Fibroblast of lung (primary cell): ENCODE measurements at regions not wholly inside any gene's neighbourhood (a gene's known extent, or its start where the extent isn't known, plus 50 kb on each side); places are given as distances from the start of the nearest gene placed in this dataset.

Experiments used
- EZH2 ChIP-seq: IDR thresholded peaks from 2 replicates; pipeline ENCODE4 v1.5.1; 2012; ENCODE audit warnings: low read length, control low read depth, mild to moderate bottlenecking; ENCODE audit errors: missing control alignments
- TF ChIP-seq, protein P1 (sequence below), 2 donors: IDR thresholded peaks in 1 of 2; conservative IDR thresholded peaks in 1 of 2; 1 replicate in 1 of 2; 2 replicates in 1 of 2; pipeline ENCODE4 v1.5.1; 2011 to 2012; ENCODE audit warnings: low read length in 2 of 2, control low read depth in 1 of 2, inconsistent platforms in 1 of 2, low read depth in 1 of 2, mild to moderate bottlenecking in 1 of 2

DNA sequence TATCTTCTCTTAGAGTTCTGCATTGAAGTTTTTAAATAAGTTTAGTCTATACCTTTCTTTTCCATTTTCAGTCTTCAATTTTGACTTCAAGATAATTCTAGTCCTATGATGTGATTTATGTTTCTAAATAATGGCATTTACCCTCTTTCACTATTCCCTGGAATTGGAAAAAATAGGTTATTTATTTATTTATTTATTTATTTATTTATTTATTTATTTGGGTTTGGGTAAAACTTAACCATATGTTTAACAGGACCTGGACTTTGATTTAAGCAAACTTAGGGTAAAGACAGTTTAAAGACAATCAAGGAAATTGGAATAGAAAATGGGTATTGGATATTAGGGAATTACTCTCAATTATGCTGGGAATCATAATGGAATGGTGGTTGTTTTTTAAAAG is 182.1 kb downstream of the RPIA start:
- TF ChIP-seq, protein P1, sequence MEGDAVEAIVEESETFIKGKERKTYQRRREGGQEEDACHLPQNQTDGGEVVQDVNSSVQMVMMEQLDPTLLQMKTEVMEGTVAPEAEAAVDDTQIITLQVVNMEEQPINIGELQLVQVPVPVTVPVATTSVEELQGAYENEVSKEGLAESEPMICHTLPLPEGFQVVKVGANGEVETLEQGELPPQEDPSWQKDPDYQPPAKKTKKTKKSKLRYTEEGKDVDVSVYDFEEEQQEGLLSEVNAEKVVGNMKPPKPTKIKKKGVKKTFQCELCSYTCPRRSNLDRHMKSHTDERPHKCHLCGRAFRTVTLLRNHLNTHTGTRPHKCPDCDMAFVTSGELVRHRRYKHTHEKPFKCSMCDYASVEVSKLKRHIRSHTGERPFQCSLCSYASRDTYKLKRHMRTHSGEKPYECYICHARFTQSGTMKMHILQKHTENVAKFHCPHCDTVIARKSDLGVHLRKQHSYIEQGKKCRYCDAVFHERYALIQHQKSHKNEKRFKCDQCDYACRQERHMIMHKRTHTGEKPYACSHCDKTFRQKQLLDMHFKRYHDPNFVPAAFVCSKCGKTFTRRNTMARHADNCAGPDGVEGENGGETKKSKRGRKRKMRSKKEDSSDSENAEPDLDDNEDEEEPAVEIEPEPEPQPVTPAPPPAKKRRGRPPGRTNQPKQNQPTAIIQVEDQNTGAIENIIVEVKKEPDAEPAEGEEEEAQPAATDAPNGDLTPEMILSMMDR (conservative IDR thresholded peaks at IDR 0.05 in 1 of 2, IDR thresholded peaks at IDR 0.05 in 1 of 2; ENCODE audit: low read depth in 1 of 2, low read length in 2 of 2): no peak
- TF ChIP-seq EZH2: no peak
